ENCODE measurements at regions not wholly inside any gene's neighbourhood (a gene's known extent, or its start where the extent isn't known, plus 50 kb on each side); places are given as distances from the start of the nearest gene placed in this dataset.
"Not testable (repeated sequence)": the region's sequence is repeated elsewhere in the genome, so short reads cannot be mapped to it uniquely, and the experiment has no call there.

- Histone ChIP-seq H3K4me1 (ENCODE audit: insufficient read depth, low read length) (no peaks in the 10 kb centered on the region), H3K79me2 (ENCODE audit: insufficient read depth, low read length) (no peaks in the 10 kb centered on the region), H3K4me2 (ENCODE audit: insufficient read depth, low read length) (no peak overlapping the region), H3K27ac (ENCODE audit: low read depth, low read length) (no peak overlapping the region), H2AFZ (ENCODE audit: low read length) (no peak overlapping the region), H3K4me3 (ENCODE audit: insufficient read depth, low read length) (no peak overlapping the region), H3K36me3 (ENCODE audit: insufficient read depth, low read length) (no peaks in the 10 kb centered on the region), H4K20me1 (ENCODE audit: insufficient read depth, low read length) (no peaks in the 10 kb centered on the region), H3K27me3 (ENCODE audit: insufficient read depth, low read length) (no peaks in the 10 kb centered on the region), H3K9me3 (ENCODE audit: low read depth, low read length) (no peaks in the 10 kb centered on the region)
- peak; percentile 51 for DNase-seq (ENCODE audit: insufficient read length, low spot score, missing footprints)
- TF ChIP-seq CTCF (IDR thresholded peaks at IDR 0.05; ENCODE audit: extremely low read depth, low read depth, low read length), result no peak
Observed at GRCh38 chr3:182650568-182651128, 142.7 kb upstream of the ATP11B start.

- Histone ChIP-seq H3K4me1 (ENCODE audit: insufficient read depth, low read length) (no peaks in the 10 kb centered on the region), H3K4me3 (ENCODE audit: insufficient read depth, low read length) (no peak overlapping the region), H3K4me2 (ENCODE audit: insufficient read depth, low read length) (no peak overlapping the region), H3K36me3 (ENCODE audit: insufficient read depth, low read length) (no peaks in the 10 kb centered on the region), H3K27me3 (ENCODE audit: insufficient read depth, low read length) (no peaks in the 10 kb centered on the region), H2AFZ (ENCODE audit: low read length) (no peak overlapping the region), H4K20me1 (ENCODE audit: insufficient read depth, low read length) (no peaks in the 10 kb centered on the region), H3K9me3 (ENCODE audit: low read depth, low read length) (no peaks in the 10 kb centered on the region), H3K27ac (ENCODE audit: low read depth, low read length) (no peak overlapping the region), H3K79me2 (ENCODE audit: insufficient read depth, low read length) (no peaks in the 10 kb centered on the region)
- no peak for TF ChIP-seq CTCF (IDR thresholded peaks at IDR 0.05; ENCODE audit: extremely low read depth, low read depth, low read length)
- no peak for DNase-seq (ENCODE audit: insufficient read length, low spot score, missing footprints)
Observed at GRCh38 chr3:182651461-182651860, 141.8 kb upstream of the ATP11B start.

- not testable (repeated sequence) for H3K4me3 ChIP-seq (ENCODE audit: insufficient read depth, low read length); H3K27ac ChIP-seq (ENCODE audit: low read depth, low read length); H3K4me1 ChIP-seq (ENCODE audit: insufficient read depth, low read length); H4K20me1 ChIP-seq (ENCODE audit: insufficient read depth, low read length); H3K79me2 ChIP-seq (ENCODE audit: insufficient read depth, low read length); H3K36me3 ChIP-seq (ENCODE audit: insufficient read depth, low read length); H3K4me2 ChIP-seq (ENCODE audit: insufficient read depth, low read length); H3K9me3 ChIP-seq (ENCODE audit: low read depth, low read length); DNase-seq (ENCODE audit: insufficient read length, low spot score, missing footprints); H2AFZ ChIP-seq (ENCODE audit: low read length); H3K27me3 ChIP-seq (ENCODE audit: insufficient read depth, low read length)
Observed at GRCh38 chr3:182653065-182653464, 140.2 kb upstream of the ATP11B start.

- H3K27me3 ChIP-seq (ENCODE audit: insufficient read depth, low read length), result no peaks in the 10 kb centered on the region
- no peak overlapping the region for H3K4me3 ChIP-seq (ENCODE audit: insufficient read depth, low read length)
- H3K79me2 ChIP-seq (ENCODE audit: insufficient read depth, low read length), result no peaks in the 10 kb centered on the region
- no peak overlapping the region for H3K4me2 ChIP-seq (ENCODE audit: insufficient read depth, low read length)
- no peaks in the 10 kb centered on the region for H4K20me1 ChIP-seq (ENCODE audit: insufficient read depth, low read length)
- no peak for DNase-seq (ENCODE audit: insufficient read length, low spot score, missing footprints)
- no peak overlapping the region for H2AFZ ChIP-seq (ENCODE audit: low read length)
- H3K27ac ChIP-seq (ENCODE audit: low read depth, low read length), result no peak overlapping the region
- no peaks in the 10 kb centered on the region for H3K36me3 ChIP-seq (ENCODE audit: insufficient read depth, low read length)
- no peaks in the 10 kb centered on the region for H3K4me1 ChIP-seq (ENCODE audit: insufficient read depth, low read length)
- no peak for TF ChIP-seq CTCF (IDR thresholded peaks at IDR 0.05; ENCODE audit: extremely low read depth, low read depth, low read length)
- no peaks in the 10 kb centered on the region for H3K9me3 ChIP-seq (ENCODE audit: low read depth, low read length)
Observed at GRCh38 chr3:182668541-182668940, 124.8 kb upstream of the ATP11B start.
